Erythroblast (primary cell): ENCODE measurements at regions not wholly inside any gene's neighbourhood (a gene's known extent, or its start where the extent isn't known, plus 50 kb on each side); places are given as distances from the start of the nearest gene placed in this dataset.

Source experiments
- GATA1 ChIP-seq: IDR thresholded peaks from 2 replicates; pipeline ENCODE4 v1.6.1; 2011; ENCODE audit warnings: low read depth, mild to moderate bottlenecking, control low read depth, low read length, moderate library complexity
- POLR2A ChIP-seq: IDR thresholded peaks from 2 replicates; pipeline ENCODE4 v1.6.1; 2011; ENCODE audit warnings: mild to moderate bottlenecking, low read length

GRCh38 chr5:136907371-136907770 is 542.0 kb upstream of the TRPC7 start:
- TF ChIP-seq POLR2A = no peak
- no peak for TF ChIP-seq GATA1
